Lower leg skin (tissue), 4 donors: ENCODE measurements at regions not wholly inside any gene's neighbourhood (a gene's known extent, or its start where the extent isn't known, plus 50 kb on each side); places are given as distances from the start of the nearest gene placed in this dataset.

Experiments used
- DNase-seq, 2 donors: peaks; one replicate each; pipeline ENCODE4 v3.0.0-alpha.2; 2019; ENCODE audit warnings: low spot score in 2 of 2
- H3K4me3 ChIP-seq: fragments of 200-600 bp; sonication (generic); 2 replicates; pipeline ENCODE4 v1.5.1; 2017; ENCODE audit warnings: mild to moderate bottlenecking, low read depth; ENCODE audit not compliant: poor library complexity, severe bottlenecking
- CTCF ChIP-seq, 3 donors: fragments of 450-650 bp; IDR thresholded peaks; one replicate each; pipeline ENCODE4 v1.5.1; 2016; ENCODE audit warnings: antibody characterized with exemption in 3 of 3, mild to moderate bottlenecking in 3 of 3, moderate library complexity in 2 of 3
- POLR2A ChIP-seq, 2 donors: fragments of 450-650 bp; IDR thresholded peaks; one replicate each; pipeline ENCODE4 v1.6.1; 2016 to 2017; ENCODE audit warnings: antibody characterized with exemption in 2 of 2, mild to moderate bottlenecking in 1 of 2, moderate library complexity in 1 of 2
- WGBS, 2 donors: methylation state at CpG; one replicate each; pipeline ENCODE4 v1.1.5; 2018; 5-methylcytosine and 5-hydroxymethylcytosine counted together
- intact Hi-C: fragments of 100-400 bp; cut with DNase I; formaldehyde crosslinking; loops from one replicate; pipeline ENCODE4 v1.15.0; 2023; ENCODE audit warnings: low total_unique reads

DNA sequence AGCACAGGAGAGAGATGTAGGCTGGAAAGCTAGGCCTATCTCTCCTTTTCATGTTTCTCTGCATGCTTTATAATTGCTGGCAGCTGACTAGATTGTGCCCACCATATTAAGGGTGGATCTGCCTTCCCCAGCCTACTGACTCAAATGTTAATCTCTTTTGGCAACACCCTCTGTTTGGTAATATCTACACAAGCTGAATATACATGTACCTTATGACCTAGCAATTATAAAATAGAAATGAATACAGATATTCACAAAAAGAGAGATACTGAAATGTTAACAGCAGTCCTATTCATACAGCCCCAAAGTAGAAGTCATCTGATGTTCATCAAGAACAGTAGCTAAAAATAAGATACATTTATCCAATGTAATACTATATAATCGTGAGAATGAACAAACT, 429.6 kb downstream of the EPM2A start:
- DNase-seq = no peak
- intact Hi-C loops = no loop called here
- 85 to 97% methylated on average over 1 of the region's 1 CpG for WGBS, 2 donors

GRCh38 chr6:145306489-145306888, 428.8 kb downstream of the EPM2A start:
- no peak for TF ChIP-seq CTCF (IDR thresholded peaks at IDR 0.05)
- DNase-seq = no peak
- H3K4me3 ChIP-seq = no peak overlapping the region
- intact Hi-C loops = no loop called here
- 87 to 88% methylated on average over 5 of the region's 5 CpGs for WGBS, 2 donors

More for the DNA sequence above, 429.6 kb downstream of the EPM2A start:
- no peak overlapping the region for H3K4me3 ChIP-seq
- TF ChIP-seq CTCF (IDR thresholded peaks at IDR 0.05) = no peak
- TF ChIP-seq POLR2A (IDR thresholded peaks at IDR 0.05) = no peak

DNA sequence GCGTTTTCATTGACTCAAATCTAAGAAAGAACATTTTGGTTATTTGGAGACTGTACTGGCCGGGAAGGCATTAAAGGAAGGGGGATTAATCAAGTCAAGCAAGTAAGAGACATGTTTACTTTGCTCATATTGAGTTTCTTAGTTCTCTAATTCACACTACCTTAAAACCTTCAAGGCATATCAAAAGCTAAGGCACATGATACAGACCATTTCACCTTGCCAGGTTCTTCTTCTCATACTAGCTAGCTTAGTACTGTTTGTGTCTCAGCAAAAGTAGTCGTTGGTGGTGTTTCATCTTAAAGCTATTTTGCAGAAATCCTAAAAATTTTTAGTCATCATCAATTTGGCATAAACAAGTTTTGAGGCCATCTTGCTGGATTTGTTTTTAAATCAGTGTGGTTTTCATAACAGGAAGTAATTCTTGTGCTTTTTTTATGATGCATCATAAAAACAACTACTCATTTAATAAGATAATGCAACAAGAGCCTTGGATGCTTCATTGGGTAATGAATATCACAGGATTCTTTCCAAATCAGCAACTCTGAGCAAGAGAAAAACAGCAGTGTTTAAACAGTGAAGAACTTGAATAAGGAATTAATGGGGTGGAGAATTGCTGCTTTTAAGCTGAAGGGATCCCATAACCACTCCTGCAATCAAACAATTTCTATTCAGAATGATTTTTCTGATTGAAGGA, 425.3 kb downstream of the EPM2A start:
- no peak overlapping the region for H3K4me3 ChIP-seq
- WGBS, 2 donors = 72% methylated on average over 3 of the region's 3 CpGs
- no peak for DNase-seq
- intact Hi-C loops = no loop called here
- TF ChIP-seq CTCF (IDR thresholded peaks at IDR 0.05) (no peak), POLR2A (IDR thresholded peaks at IDR 0.05) (no peak)

- DNase-seq = no peak
- H3K4me3 ChIP-seq = no peak overlapping the region
- WGBS, 2 donors = 88 to 89% methylated on average over 7 of the region's 7 CpGs
- intact Hi-C loops = no loop called here
- TF ChIP-seq CTCF (IDR thresholded peaks at IDR 0.05) (no peak), POLR2A (IDR thresholded peaks at IDR 0.05) (no peak)
Measured at GRCh38 chr6:145312481-145312880, 422.8 kb downstream of the EPM2A start.

DNA sequence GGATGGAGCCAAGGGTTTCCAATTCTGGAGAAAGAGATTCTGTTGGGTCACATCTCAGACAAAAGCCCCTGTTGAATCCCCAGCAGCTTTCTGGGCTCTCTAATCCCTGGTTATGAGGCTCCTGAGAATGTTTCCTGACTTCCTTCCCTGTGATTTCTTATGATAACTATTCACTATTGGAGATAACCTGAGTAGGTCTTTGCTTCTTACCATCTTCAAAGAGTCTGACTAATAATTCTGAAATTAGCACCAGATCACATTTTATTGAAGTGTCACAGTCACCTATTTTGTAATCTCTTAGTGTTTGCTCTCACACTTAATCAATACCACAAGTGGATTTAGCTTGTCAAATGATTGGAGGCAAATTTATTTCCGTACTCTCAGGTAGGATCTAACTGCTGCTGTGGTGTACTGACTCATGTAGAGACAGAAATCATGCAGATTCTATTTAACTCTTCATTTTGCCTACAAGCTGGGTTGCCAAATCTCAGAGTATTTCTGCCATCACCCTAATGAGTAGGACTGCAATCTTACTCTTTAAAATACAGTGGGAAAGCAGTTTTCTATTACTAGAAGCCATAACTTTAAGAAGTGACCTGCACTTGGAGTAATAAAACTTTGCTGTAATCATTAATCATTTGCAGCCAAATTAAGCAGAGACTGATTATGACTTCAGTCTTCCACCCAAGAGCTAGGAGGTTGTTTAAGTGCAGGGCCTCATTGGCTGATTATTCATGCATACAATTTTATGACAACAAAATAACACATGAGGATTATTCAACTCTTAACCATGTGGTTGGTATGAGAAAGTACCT, 422.1 kb downstream of the EPM2A start:
- no peak overlapping the region for H3K4me3 ChIP-seq
- DNase-seq = no peak
- 50 to 80% methylated on average over 1 of the region's 1 CpG for WGBS, 2 donors
- intact Hi-C loops = no loop called here
- TF ChIP-seq CTCF (IDR thresholded peaks at IDR 0.05) (no peak), POLR2A (IDR thresholded peaks at IDR 0.05) (no peak)
